IPS-11a (cell line): ENCODE measurements at regions not wholly inside any gene's neighbourhood (a gene's known extent, or its start where the extent isn't known, plus 50 kb on each side); places are given as distances from the start of the nearest gene placed in this dataset.

Experiments used
- H3K4me3 ChIP-seq: one replicate; pipeline ENCODE4 v1.5.1; 2013; ENCODE audit warnings: low read depth, low read length, control low read depth

- H3K4me3 ChIP-seq: no peak overlapping the region
Measured at GRCh38 chr3:158961911-158962310, 160.1 kb downstream of the MFSD1 start.

- no peak overlapping the region for H3K4me3 ChIP-seq
Measured at GRCh38 chr3:158970006-158970405, 168.2 kb downstream of the MFSD1 start.

GRCh38 chr3:158974904-158975303 is 173.1 kb downstream of the MFSD1 start:
- no peak overlapping the region for H3K4me3 ChIP-seq

GRCh38 chr3:158976966-158977365 is 175.1 kb downstream of the MFSD1 start:
- no peak overlapping the region for H3K4me3 ChIP-seq

GRCh38 chr3:158977497-158977896 is 175.6 kb downstream of the MFSD1 start:
- H3K4me3 ChIP-seq: no peak overlapping the region

- no peak overlapping the region for H3K4me3 ChIP-seq
Measured at GRCh38 chr3:158983216-158984099, 181.6 kb downstream of the MFSD1 start.

GRCh38 chr3:158991146-158991705 is 189.4 kb downstream of the MFSD1 start:
- H3K4me3 ChIP-seq: no peak overlapping the region

GRCh38 chr3:158992463-158992862 is 190.6 kb downstream of the MFSD1 start:
- no peak overlapping the region for H3K4me3 ChIP-seq

GRCh38 chr3:158994386-158994785 is 192.5 kb downstream of the MFSD1 start:
- H3K4me3 ChIP-seq: no peak overlapping the region

- H3K4me3 ChIP-seq: no peak overlapping the region
Measured at GRCh38 chr3:159001711-159002110, 199.9 kb downstream of the MFSD1 start.

GRCh38 chr3:159005137-159005536 is 203.3 kb downstream of the MFSD1 start:
- no peak overlapping the region for H3K4me3 ChIP-seq

- no peak overlapping the region for H3K4me3 ChIP-seq
Measured at GRCh38 chr3:159007331-159007730, 205.5 kb downstream of the MFSD1 start.

- H3K4me3 ChIP-seq: no peak overlapping the region
Measured at GRCh38 chr3:159008401-159008800, 206.5 kb downstream of the MFSD1 start.

GRCh38 chr3:159018341-159018740 is 216.5 kb downstream of the MFSD1 start:
- H3K4me3 ChIP-seq: no peak overlapping the region

- no peak overlapping the region for H3K4me3 ChIP-seq
Measured at GRCh38 chr3:159025733-159026132, 223.9 kb downstream of the MFSD1 start.

- no peak overlapping the region for H3K4me3 ChIP-seq
Measured at GRCh38 chr3:159026510-159026909, 224.7 kb downstream of the MFSD1 start.

- H3K4me3 ChIP-seq: no peak overlapping the region
Measured at GRCh38 chr3:159028706-159029105, 226.9 kb downstream of the MFSD1 start.

GRCh38 chr3:159029306-159030026 is 227.6 kb downstream of the MFSD1 start:
- no peak overlapping the region for H3K4me3 ChIP-seq

- H3K4me3 ChIP-seq: no peak overlapping the region
Measured at GRCh38 chr3:159030138-159030670, 228.3 kb downstream of the MFSD1 start.

- H3K4me3 ChIP-seq: no peak overlapping the region
Measured at GRCh38 chr3:159030886-159031679, 229.2 kb downstream of the MFSD1 start.

- no peak overlapping the region for H3K4me3 ChIP-seq
Measured at GRCh38 chr3:159032311-159032710, 230.5 kb downstream of the MFSD1 start.
